HG03175 (cell line): ENCODE measurements at regions not wholly inside any gene's neighbourhood (a gene's known extent, or its start where the extent isn't known, plus 50 kb on each side); places are given as distances from the start of the nearest gene placed in this dataset.
"Not testable (repeated sequence)": the region's sequence is repeated elsewhere in the genome, so short reads cannot be mapped to it uniquely, and the experiment has no call there.

Experiments
- ATAC-seq: cut with Tn5 transposase; IDR thresholded peaks from one replicate; pipeline ENCODE4 v1.9.1; 2021; ENCODE audit warnings: mild to moderate bottlenecking, moderate library complexity; ENCODE audit not compliant: unreplicated experiment

DNA sequence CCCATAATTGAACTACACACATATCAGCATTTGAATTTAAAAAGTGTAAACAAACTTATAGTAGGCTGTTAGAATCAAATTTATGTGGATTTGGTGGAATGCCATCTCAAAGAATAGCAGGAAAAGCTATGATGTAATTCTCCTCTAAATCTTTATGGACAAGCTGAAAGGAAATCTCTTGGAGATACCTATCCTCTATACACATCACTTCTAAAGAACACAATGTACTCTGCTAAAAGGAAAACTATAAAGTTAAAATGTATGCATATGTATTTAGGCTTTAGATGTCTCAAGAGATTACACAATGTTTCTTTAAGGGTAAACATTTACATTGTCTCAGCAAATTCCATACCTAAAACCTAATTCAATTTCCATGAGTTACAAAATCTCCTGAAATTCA, 323.3 kb downstream of the CRPPA start:
- no peak for ATAC-seq

DNA sequence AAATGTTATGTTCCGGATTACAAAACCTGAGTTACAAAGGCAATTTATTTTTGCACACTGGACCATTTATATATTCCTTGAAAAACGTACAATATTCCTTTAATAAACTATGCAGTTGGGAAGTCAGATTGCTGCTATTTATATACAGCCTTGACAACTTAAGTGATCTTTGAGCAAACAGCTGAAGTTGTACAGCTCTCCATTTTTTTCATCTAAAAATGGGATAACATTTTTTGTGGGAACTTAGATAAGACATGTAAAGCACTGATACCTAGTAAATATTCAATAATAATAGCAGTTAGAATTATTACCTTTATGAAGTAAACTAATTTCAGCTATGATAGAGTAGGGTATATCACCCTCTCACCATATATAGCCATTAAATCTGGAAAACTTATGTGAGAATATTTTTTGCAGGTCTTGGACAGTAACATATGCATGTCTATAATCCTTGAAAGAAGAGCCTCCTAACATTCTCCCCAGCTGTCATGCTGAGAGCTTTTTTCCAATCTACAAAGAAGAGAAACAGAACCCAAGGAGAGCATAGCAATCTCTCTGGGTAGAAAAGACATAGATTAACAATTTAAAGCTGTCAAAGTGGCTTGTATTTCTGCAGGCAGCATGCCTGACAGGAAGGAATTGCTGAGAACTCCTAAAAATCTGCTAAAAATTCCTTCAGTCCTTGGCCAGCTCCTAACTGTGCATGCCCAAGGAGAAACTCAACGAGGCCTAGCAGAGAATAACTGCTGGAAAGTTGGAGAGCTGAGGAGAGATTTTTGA, 326.0 kb downstream of the CRPPA start:
- no peak for ATAC-seq

GRCh38 chr7:16094651-16095050, 326.7 kb downstream of the CRPPA start:
- ATAC-seq: no peak

- no peak for ATAC-seq
Measured at GRCh38 chr7:16092711-16093110, 328.6 kb downstream of the CRPPA start.

DNA sequence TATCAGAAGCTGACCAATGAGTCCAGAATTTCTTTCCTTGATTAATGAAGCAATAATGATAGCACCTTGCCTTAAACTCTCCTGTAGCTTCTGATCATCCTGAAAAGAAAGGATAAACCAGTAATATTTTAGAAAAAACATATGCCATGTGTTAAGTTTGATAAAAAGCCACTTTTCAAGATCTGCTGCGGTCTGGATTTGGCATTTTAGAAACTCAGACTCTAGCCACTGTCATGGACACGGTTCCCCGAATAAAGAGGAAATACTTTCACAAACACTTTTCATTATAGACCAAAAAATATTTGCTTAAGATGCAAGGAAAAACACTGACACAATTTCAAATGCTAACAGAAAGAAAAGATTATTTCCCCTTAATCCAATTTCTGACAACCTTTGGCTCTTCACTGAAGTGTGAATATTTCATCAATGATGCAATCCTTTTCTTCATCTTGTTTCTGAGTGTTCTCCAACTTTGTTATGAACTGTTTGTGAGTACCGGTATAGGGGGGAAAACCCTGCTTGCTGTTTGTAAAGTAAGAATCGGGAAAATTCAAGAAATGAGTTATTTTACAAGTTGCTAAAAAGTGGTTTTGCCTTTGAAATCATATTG, 329.5 kb downstream of the CRPPA start:
- ATAC-seq: no peak

DNA sequence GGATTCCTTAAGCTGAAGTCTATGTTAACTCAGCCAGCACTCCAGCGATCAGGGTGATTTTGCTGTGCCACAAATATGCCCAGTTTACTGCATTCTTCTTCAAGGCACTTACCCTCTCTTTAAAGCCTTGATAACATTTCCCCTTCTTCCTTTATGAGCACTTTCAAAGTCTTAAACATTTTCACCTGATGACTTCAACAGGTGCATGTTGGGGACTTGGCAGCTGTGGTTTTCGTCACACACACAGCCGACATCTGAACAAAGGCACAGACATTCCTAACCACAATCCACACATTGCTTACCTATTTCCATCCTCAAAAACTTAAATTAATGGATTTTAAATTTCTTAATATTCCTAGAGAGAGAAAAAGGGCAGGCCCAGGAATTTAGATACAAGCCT, 331.5 kb downstream of the CRPPA start:
- no peak for ATAC-seq

GRCh38 chr7:16089191-16089590, 332.1 kb downstream of the CRPPA start:
- no peak for ATAC-seq

GRCh38 chr7:16086743-16087142, 334.6 kb downstream of the CRPPA start:
- ATAC-seq: no peak

GRCh38 chr7:16085780-16086179, 335.6 kb downstream of the CRPPA start:
- not testable (repeated sequence) for ATAC-seq

DNA sequence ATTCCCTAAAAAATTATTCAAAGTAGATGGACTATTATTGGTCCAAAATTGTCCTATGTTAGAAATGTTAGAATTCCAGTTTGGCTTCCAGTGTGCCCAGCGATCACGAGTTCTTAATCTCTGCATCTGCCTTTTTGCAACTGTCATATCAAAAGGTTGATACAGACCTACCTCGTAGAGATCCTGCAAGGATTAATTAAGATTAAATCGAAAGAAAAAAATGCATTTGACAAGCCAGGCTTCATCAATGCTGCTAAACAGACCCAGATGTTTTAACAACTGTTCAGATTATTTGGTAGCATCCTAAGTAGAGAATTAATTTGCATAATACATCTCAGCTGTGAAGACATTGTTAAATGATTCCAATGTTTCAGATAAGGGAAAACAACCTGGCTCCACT, 336.5 kb downstream of the CRPPA start:
- no peak for ATAC-seq

- ATAC-seq: no peak
Measured at GRCh38 chr7:16084370-16084769, 337.0 kb downstream of the CRPPA start.

- ATAC-seq: no peak
Measured at GRCh38 chr7:16083931-16084330, 337.4 kb downstream of the CRPPA start.

- ATAC-seq: no peak
Measured at GRCh38 chr7:16080131-16080530, 341.2 kb downstream of the CRPPA start.

- ATAC-seq: no peak
Measured at GRCh38 chr7:16079723-16080122, 341.6 kb downstream of the CRPPA start.

- ATAC-seq: peak; percentile 82
Measured at GRCh38 chr7:16078076-16078952, 343.0 kb downstream of the CRPPA start.

- peak; percentile 87 for ATAC-seq
Measured at GRCh38 chr7:16071246-16071857, 350.0 kb downstream of the CRPPA start.

DNA sequence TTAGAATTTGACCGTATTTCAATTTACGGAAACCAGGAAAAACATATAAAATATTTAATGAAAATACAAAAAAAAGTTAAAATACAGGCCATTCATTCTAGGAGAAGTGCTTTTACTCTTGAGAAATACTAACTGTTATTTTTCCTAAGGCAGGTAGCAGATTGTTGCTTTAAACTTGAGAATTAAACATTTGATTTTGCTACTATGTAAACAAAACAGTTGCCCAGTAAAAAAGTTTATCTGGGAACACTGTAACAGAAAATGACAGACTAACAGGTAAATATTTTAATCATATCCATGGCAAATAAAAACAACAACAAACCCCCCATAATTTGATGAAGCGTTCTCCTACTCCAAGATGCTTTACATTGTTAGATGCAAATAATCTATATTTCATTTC, 350.5 kb downstream of the CRPPA start:
- no peak for ATAC-seq

GRCh38 chr7:16069998-16070397, 351.3 kb downstream of the CRPPA start:
- ATAC-seq: no peak

GRCh38 chr7:16068183-16068582, 353.2 kb downstream of the CRPPA start:
- no peak for ATAC-seq

DNA sequence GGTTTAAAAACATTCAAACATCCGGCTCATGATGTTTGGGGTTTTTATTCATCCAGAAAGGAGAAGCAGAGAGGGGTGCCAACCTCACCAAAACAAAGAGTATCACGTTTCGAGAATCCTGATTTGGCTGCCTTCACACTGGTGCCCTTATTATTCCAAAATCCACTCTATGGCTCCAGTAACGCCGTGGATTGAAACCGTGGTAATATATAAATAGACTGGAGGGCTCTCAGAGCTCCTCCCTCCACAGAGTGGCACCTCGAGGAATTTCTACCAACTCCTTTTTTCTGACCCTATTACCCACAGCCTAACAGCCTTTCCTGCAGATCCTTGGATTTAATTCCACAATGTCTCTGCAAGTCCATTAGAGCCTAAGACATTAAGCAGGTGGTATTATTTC, 353.6 kb downstream of the CRPPA start:
- ATAC-seq: no peak

- no peak for ATAC-seq
Measured at GRCh38 chr7:16066805-16067459, 354.4 kb downstream of the CRPPA start.
